Inferior parietal cortex (tissue), 1 donor: ENCODE measurements at regions not wholly inside any gene's neighbourhood (a gene's known extent, or its start where the extent isn't known, plus 50 kb on each side); places are given as distances from the start of the nearest gene placed in this dataset.
"Not testable (repeated sequence)": the region's sequence is repeated elsewhere in the genome, so short reads cannot be mapped to it uniquely, and the experiment has no call there.

Source experiments
- DNase-seq: peaks from one replicate; pipeline ENCODE4 v3.0.0-alpha.2; 2016; ENCODE audit errors: extremely low spot score

DNA sequence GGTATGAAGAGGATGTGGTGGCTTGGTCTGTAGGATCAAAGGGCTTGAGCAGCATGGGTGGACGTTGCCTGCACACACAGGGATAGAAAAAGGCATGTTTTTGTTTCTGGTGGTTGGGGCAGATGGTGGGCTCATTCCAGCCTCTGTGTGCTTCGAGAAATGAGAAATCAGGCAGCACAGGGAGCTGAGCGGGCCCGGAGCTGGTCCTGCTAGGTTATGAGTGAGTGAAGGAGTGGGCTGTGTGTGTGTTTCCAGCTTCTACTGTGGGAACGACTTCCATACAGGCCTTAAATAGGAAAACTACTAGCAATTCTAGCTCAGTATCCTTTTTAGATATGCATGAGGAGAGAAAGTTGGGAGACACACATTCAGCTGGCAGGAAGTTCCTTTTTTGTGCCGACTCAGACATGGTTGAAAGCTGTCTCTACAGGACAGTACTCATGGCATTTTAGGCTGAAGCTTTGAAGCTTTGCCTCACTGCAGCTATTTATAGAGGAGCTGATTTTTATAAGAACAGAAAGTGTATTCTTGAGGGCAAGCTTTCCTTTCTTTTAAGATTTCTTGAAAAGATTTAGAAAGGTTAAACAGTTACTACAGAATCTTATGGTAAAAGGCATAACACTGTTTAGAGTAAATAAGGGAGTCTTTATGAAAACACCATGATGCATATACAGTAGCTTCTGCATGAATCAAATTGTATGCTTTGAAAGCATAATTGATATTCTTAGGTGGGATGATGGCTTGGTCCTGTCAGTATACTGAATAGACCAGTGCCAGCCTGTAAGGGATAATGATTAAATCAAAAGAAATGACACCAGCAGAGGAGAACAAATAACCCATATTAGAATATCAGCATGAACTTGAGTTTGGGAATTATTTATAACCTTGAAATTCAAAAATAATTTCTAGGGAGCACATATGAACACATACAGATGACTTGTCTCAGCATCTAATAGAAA is 104.0 kb upstream of the MAN1A1 start:
- peak; percentile 49 for DNase-seq

DNA sequence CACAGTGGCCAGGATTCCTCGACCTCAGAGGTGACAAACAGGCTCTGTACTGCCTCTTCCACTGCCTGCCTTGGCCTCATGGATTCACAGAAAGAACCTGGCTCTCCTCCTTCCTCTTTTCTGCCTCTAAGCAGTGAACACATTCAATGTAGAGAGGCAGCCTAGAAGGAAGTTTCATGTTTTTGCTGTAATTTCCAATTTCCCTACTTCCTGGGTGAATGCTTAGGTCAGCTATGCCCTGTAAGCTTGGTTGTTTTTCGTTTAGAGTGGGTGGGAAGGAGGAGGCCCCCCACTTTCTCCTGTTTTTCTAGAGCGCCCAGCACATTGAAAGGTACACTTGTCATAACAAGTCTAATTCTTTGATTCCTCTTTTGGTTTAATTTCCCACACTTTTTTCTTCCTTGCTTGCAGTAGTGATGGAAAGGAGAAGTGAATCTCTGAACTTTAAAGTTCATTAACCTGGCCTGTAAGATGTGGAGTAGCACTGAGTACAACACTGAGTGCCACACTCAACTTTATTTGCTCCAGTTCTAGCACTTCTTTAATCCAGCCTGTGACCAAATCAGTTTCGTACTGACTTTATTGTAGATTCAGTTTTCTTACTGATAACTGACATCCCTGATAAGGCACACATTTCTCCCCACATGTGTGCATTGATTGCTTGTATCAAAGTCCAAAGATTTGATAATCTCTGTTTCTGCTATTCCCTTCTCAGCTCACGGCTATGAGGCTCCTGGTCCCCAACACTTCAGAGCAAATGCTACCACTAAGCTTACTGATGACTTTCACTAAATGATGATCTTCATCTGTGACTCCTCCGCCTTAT is 100.0 kb upstream of the MAN1A1 start:
- DNase-seq = no peak

DNA sequence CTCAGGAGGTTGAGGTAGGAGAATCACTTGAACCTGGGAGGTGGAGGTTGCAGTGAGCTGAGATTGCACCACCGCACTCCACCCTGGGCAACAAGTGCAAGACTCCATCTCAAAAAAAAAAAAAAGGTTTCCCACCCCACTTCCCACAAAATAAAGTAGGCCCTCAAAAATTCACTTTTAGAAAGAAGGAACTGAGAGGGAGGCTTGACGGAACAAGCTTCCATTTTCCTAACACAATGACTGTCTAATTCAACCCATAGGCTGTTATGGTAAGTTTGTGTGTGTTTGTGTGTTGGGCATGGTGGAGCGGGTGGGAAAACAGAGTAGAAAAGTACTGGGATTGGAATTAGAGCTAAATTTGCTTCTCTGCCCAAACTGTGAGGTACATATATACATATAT is 98.4 kb upstream of the MAN1A1 start:
- DNase-seq = no peak

DNA sequence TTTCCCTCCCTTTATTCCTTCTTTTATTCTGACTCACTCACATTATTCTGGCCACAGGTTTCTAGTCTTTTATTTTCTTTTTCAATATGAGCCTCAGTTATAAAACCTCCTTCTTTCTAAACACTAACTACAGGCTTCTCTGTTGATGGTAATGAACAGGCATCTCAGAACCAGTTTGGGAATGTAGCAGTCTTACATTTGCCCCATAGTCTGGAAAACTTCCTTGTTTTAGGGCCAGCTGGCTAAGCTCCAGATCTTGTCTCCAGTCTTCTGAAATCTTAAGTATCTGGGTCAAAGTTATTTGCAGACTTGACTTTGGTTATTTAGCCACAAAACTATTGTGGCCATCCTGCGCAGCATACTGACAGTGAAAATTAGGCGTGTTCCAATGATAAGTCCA is 97.0 kb upstream of the MAN1A1 start:
- DNase-seq = no peak

DNA sequence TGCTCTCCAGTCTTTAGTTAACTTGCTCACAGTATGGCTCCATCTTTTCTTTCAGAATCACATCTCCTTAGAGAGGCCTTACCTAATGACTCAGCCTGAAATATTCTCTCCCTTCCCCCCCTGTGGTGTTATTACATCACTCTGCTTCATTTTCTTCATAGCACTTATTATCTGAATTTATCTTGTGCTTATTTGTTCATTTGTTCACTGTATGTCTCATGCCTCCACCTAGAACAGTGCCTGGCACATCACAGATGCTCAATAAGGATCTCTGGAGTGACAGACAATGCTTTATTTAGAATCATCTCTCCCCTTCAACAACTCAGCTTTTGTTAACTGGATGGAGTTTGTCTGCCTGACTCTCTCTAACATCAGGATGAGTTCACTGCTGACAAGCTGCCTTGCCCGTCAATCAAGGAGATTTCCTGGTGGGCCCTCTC is 96.6 kb upstream of the MAN1A1 start:
- no peak for DNase-seq

DNA sequence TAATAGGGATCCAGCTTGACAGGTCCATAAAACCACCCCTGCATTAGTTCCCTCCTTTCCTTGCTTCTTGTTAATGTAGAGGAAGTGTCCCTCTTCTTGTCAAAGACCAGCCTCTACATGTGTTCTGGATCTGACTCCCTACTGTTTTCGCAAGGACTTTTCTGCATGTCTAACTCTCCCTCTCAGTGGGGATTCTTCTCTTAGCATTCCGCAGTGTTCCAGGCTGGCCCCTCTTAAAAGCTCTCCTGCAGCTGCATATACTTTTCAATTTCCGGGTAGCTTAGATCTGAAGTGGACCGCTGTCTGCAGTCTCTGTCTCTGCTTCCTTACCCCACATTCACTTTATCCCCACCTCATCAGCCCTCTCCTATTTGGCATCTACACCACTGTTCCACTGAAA is 96.1 kb upstream of the MAN1A1 start:
- no peak for DNase-seq

DNA sequence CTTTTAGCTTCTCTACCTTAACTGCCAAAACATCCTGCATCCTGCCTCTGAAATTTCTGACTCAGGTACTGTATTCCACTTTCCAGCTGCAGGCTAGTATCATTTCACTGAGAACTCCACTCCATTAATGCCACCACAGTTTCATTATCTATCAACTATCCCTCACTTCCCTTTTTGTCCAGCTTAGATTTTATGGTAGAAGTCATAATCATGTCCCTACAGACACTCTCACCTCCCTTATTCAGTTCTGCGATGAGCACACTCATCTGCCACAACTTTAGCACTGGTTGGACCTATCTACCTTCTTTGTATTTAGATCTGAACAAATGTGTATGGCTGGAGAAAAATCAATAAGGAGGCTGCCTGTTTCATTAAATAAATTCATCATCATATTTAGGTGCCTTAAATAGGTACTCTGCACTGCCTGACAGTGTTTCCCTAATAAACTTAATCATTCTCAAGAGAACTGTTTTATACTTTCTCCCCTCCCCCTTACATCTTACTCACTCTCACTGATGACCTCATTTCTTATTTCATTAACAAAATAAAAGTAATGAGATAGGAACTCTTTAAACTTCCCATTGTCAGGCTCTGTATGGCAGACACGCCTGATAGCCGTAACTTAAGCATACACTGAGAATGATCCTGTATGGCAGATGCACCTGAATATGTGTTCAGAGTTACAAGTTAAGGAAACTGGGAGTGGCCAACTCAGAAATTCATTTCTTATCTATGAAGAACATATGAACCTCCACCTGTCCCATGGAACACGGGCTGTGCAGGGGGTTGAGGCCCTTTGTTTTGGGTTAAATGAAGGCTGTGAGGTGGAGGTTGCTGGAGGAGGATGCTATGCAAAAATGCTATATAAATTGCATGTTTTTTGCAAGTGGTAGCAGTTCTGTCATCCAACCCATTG is 95.3 kb upstream of the MAN1A1 start:
- DNase-seq = no peak

DNA sequence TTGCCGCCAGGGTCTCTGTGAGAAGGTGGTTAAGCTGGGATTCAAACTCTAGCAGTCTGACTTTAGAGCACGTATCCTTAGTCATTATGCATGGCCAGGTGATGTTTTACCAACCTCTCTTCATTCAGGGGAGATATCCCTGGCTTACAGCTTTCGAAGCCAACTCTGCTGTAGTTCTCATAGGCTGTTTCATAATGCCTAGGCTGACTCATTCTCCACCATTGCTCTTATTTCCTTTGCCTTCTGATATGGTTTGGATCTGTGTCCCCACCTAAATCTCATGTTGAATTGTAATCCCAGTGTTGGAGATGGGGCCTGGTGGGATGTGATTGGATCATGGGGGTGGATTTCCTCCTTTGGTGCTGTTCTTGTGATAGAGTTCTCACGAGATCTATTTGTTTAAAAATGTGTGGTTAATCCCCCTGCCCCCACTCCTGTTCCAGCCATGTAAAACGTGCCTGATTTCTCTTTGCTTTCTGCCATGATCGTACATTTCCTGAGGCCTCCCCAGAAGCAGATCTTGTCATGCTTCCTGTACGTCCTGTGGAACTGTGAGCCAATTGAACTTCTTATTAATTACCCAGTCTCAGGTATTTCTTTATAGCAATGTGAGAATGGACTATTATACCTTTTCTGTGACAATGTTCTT is 94.6 kb upstream of the MAN1A1 start:
- no peak for DNase-seq

DNA sequence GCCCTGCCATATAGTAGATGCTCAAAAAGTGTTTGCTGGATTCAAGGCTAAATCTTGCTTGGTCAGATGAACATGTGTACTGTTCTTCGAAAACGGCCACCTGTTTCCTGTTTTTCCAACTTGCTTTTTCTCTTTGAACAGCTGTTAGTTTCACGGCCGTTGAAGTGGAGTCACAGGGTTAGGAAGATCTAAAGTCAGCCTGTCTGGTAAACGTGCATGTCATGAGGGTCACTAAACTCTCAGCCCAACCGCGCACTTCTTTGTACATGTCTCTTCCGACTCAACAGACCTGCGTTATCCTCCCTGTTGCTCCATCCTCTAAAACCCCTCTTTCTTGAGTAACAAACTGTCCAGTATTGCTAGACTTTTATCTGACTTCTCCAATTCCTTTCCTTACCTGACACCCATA is 93.2 kb upstream of the MAN1A1 start:
- DNase-seq = no peak

DNA sequence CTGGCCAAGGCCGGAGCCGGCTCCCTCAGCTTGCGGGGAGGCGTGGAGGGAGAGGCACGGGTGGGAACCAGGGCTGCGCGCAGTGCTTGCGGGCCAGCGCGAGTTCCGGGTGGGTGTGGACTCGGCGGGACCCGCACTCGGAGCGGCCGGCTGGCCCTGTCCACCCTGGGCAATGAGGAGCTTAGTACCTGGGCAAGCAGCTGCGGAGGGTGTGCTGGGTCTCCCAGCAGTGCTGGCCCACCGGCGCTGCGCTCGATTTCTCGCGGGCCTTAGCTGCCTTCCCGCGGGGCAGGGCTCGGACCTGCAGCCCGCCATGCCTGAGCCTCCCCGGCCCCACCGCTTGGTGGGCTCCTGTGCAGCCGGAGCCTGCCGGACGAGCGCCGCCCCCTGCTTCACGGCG is 91.4 kb upstream of the MAN1A1 start:
- DNase-seq = no peak

DNA sequence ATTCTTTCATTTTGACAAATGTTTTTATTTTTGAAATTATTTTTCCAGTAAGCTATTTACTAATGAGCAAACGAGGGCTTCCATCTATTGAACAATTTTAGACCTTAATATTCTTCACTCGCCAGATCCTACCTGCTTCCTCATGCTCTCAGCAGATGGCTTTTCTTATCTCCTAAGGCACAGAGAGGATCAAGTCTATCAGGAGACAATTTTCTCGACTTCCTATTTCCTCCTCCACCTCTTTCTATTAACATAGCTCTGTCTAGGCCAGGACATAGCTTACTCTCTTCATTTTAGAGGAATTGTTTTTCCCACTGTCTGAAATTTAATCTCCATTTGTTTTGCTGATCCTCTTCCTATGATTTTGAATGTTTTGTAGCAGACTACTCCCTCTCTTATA is 87.0 kb upstream of the MAN1A1 start:
- no peak for DNase-seq

DNA sequence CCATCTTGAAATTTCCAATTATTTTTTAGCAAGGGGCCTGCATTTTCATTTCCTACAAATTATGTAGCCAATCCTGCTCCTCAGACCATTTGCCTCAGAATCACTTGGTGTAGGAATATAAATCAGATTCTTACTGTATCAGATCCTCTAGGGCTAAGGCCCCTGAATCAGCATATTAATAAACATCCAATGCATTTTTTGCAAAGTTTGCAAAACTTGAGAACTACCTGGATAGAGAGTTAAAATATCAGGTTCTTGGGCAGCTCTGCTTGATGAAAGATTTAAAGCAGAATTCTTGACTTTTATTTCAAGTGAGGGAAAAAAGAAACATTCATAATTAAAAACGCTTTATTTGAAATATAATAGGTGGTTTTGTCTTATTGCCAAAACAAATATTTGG is 82.2 kb upstream of the MAN1A1 start:
- DNase-seq = no peak

DNA sequence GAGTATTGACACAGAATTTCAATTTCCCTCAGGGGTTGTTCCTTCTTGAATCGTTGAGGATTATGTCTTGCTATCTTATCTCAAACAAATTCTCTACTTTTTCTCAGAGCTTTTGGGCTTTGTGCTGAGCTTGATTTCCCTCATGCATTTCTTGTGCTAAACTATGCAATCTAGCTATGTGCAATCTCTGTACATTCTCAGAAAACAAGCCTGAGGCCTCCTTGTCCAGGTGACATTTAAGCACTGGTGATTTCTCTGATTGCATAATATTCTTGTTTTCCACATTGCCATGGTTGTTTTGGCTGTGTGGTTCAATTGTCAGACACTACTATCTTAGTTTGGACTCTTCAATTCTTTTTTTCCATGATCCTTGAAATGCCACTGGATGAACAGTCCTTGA is 81.2 kb upstream of the MAN1A1 start:
- DNase-seq = no peak

DNA sequence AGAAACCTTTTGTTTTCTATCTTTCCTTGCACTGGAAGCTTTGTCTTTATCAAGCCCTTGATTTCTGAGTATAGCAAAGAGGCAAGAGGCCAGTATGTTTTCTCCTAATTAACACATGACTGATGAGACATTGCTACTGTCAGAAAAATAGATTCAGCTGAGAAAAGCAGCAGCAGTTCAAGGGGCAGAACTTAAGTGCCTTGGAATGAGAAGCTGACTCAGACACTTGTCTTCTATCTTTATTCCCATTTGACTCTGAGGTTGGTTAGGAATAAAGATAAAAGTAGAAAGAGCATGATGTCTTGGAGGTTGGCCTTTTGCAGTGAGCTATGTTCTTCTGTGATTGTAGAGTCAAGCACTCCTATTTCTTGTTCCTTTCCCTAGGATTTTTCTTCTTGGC is 79.1 kb upstream of the MAN1A1 start:
- no peak for DNase-seq

DNA sequence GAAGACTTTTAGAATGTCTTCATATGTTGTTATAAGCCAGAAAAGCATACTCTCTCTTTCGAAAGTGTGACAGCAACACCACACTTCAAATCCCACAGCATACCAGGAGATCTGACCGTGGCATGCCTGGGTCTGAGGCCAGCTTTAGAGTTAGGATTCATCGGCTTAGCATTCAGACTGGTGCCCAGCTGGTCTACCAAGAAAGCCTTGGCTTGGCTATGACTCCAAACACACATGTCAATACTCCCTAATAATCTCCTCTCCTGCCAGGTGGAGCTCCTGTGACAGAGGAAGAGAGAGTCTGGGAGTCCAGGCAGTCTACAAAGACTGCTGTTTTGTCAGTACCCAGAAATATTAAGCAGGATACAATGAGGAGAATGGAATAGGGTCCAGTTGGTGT is 77.1 kb upstream of the MAN1A1 start:
- DNase-seq = no peak

DNA sequence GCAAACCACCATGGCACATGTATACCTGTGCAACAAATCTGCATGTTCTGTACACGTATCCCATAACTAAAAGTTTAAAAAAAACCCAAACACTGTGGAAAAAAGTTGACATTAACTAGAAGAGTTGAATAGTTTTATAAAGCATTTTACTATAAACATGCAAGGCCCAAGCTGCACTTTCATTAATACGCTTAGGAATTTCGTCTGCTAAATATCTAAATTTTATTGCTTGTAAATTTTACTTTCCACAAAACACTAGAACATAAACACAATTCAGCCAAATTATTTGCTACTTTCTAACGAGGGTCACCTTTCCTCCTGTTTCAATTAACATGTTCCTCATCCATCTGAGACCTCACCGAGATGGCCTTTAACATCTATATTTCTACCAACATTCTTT is 74.4 kb upstream of the MAN1A1 start:
- no peak for DNase-seq

DNA sequence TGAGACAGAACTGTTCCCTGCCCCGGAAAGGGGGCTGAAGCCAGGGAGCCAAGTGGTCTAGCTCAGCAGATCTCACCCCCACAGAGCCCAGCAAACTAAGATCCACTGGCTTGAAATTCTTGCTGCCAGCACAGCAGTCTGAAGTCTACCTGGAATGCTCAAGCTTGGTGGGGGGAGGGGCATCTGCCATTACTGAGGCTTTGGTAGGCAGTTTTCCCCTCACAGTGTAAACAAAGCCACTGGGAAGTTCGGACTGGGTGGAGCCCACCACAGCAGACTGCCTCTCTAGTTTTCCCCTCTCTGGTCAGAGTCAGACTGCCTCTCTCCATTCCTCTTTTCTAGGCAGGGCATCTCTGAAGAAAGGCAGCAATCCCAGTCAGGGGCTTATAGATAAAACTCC is 68.5 kb upstream of the MAN1A1 start:
- DNase-seq = not testable (repeated sequence)

DNA sequence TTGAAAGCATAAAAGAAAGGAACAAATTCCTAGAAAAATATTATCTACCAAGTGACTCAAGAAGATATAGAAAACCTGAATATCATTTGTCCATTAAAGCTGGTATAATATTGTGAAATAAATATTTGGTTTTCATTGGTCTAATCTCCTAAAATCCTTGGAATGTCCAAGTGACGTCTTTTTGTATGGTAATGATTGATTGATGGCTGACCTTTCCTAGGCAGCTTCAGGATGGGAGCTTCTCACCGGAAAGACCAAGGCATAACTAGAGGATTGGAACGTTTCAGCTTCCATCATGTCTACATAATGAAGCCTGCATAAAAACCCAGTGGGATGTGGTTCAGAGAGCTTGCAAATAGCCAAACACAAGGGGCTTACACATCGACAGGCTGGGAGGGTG is 57.6 kb upstream of the MAN1A1 start:
- no peak for DNase-seq

DNA sequence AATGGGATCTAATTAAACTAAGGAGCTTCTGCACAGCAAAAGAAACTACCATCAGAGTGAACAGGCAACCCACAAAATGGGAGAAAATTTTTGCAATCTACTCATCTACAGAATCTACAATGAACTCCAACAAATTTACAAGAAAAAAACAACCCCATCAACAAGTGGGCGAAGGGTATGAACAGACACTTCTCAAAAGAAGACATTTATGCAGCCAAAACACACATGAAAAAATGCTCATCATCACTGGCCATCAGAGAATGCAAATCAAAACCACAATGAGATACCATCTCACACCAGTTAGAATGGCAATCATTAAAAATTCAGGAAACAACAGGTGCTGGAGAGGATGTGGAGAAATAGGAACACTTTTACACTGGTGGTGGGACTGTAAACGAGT is 55.6 kb upstream of the MAN1A1 start:
- not testable (repeated sequence) for DNase-seq
